Stimulated activated CD4-positive, alpha-beta T cell treated with anti-CD3 and anti-CD28 coated beads, TNF-alpha, amount 100 ng/mL, for 4 hours (primary cell): ENCODE measurements at regions not wholly inside any gene's neighbourhood (a gene's known extent, or its start where the extent isn't known, plus 50 kb on each side); places are given as distances from the start of the nearest gene placed in this dataset.

Experiments
- DNase-seq, 3 experiments: peaks; one replicate each; pipeline ENCODE4 v3.0.0-alpha.2; 2020; ENCODE audit warnings: low read depth in 3 of 3

GRCh38 chr2:21429747-21430146 is 306.0 kb downstream of the TDRD15 start:
- DNase-seq = no peak

GRCh38 chr2:21431078-21431477 is 307.3 kb downstream of the TDRD15 start:
- DNase-seq = no peak

GRCh38 chr2:21438949-21439348 is 315.2 kb downstream of the TDRD15 start:
- no peak for DNase-seq

GRCh38 chr2:21441442-21441841 is 317.7 kb downstream of the TDRD15 start:
- DNase-seq = no peak

- DNase-seq = no peak
These were observed 319.8 kb downstream of the TDRD15 start for GRCh38 chr2:21443494-21444105.

- DNase-seq = no peak
These were observed 326.1 kb downstream of the TDRD15 start for GRCh38 chr2:21449881-21450280.

GRCh38 chr2:21451403-21451802 is 327.6 kb downstream of the TDRD15 start:
- DNase-seq = no peak

- DNase-seq = no peak
These were observed 328.5 kb downstream of the TDRD15 start for GRCh38 chr2:21452263-21452662.

- no peak for DNase-seq
These were observed 328.9 kb downstream of the TDRD15 start for GRCh38 chr2:21452678-21453077.

- DNase-seq = no peak
These were observed 330.1 kb downstream of the TDRD15 start for GRCh38 chr2:21453723-21454450.

- no peak for DNase-seq
These were observed 331.1 kb downstream of the TDRD15 start for GRCh38 chr2:21454839-21455238.

GRCh38 chr2:21461754-21462240 is 338.0 kb downstream of the TDRD15 start:
- DNase-seq = no peak

- DNase-seq = no peak
These were observed 342.7 kb downstream of the TDRD15 start for GRCh38 chr2:21466341-21466927.

- no peak for DNase-seq
These were observed 343.6 kb downstream of the TDRD15 start for GRCh38 chr2:21467280-21467818.

- DNase-seq = no peak
These were observed 344.1 kb downstream of the TDRD15 start for GRCh38 chr2:21467910-21468309.

GRCh38 chr2:21468624-21469023 is 344.9 kb downstream of the TDRD15 start:
- no peak for DNase-seq

- no peak for DNase-seq
These were observed 345.4 kb downstream of the TDRD15 start for GRCh38 chr2:21469158-21469557.

- no peak for DNase-seq
These were observed 345.8 kb downstream of the TDRD15 start for GRCh38 chr2:21469564-21469963.

GRCh38 chr2:21480162-21480561 is 356.4 kb downstream of the TDRD15 start:
- DNase-seq = no peak

GRCh38 chr2:21484643-21485042 is 360.9 kb downstream of the TDRD15 start:
- DNase-seq = no peak

- DNase-seq = no peak
These were observed 362.7 kb downstream of the TDRD15 start for GRCh38 chr2:21486445-21486844.

- DNase-seq = no peak
These were observed 365.3 kb downstream of the TDRD15 start for GRCh38 chr2:21489080-21489479.

GRCh38 chr2:21498016-21498415 is 374.2 kb downstream of the TDRD15 start:
- DNase-seq = no peak
